Omental fat pad (tissue), 3 donors: ENCODE measurements at regions not wholly inside any gene's neighbourhood (a gene's known extent, or its start where the extent isn't known, plus 50 kb on each side); places are given as distances from the start of the nearest gene placed in this dataset.

Source experiments
- ATAC-seq: fragments of 150-250 bp; one replicate; pipeline ENCODE4 v1.9.1; 2016; ENCODE audit warnings: mild to moderate bottlenecking, moderate library complexity; ENCODE audit not compliant: low FRiP score
- DNase-seq: peaks from one replicate; pipeline ENCODE4 v3.0.0-alpha.2; 2019; ENCODE audit warnings: low spot score
- TF ChIP-seq, protein P1 (sequence below), 3 donors: fragments of 450-650 bp; IDR thresholded peaks; one replicate each; pipeline ENCODE4 v1.5.1; 2016 to 2017; ENCODE audit warnings: antibody characterized with exemption in 3 of 3, mild to moderate bottlenecking in 3 of 3, moderate library complexity in 2 of 3

DNA sequence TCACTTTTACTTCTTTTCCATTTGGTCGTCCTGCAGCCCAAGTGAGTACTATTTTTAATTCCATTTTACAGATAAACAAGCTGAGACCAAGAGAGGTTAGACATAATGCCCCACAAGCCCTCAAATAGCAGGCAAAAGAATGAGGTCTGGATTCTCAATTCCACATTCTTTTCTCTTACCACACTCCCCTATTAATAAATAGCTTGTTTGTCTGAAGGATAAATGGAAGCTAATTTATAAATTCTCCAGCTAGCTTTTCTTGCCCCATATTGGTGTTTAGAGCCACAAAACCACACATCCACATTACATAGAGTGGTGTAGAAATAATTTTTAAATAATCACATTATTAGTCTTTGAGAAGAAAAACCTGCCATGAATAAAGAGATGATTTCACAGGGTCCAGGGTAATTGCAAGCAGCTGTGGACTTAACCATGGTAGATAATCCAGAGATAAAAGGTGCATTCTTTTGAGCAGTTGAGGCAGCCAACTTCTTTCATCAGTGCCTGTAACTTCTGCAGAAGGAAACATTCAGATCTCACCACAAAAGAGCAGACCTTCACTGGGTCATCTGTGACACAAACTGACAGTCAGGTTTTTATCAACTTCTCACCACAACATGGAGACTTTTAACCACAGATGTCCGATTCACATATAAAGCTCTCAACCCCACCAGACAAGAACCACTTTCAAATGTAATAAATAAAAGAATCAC is 313.4 kb upstream of the STT3B start:
- ATAC-seq, result no peak
- TF ChIP-seq, protein P1, sequence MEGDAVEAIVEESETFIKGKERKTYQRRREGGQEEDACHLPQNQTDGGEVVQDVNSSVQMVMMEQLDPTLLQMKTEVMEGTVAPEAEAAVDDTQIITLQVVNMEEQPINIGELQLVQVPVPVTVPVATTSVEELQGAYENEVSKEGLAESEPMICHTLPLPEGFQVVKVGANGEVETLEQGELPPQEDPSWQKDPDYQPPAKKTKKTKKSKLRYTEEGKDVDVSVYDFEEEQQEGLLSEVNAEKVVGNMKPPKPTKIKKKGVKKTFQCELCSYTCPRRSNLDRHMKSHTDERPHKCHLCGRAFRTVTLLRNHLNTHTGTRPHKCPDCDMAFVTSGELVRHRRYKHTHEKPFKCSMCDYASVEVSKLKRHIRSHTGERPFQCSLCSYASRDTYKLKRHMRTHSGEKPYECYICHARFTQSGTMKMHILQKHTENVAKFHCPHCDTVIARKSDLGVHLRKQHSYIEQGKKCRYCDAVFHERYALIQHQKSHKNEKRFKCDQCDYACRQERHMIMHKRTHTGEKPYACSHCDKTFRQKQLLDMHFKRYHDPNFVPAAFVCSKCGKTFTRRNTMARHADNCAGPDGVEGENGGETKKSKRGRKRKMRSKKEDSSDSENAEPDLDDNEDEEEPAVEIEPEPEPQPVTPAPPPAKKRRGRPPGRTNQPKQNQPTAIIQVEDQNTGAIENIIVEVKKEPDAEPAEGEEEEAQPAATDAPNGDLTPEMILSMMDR (IDR thresholded peaks at IDR 0.05), result no peak
- DNase-seq, result no peak

DNA sequence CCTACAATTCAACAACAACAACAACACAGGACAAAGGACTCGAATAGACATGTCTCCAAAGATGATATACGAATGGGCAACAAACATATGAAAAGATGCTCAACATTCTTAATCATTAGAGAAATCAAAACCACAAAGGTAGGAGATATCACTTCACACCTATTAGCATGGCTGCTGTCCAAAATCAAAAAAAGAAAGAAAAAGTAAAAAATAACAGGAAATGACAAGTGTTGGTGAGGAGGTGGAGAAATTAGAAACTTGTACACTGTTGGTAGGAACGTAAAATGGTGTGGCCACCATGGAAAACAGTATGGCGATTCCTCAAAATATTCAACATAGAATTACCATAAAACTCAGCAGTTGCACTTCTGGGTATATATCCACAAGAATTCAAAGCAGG is 312.3 kb upstream of the STT3B start:
- TF ChIP-seq, protein P1 (IDR thresholded peaks at IDR 0.05), result no peak
- no peak for DNase-seq
- ATAC-seq, result no peak

DNA sequence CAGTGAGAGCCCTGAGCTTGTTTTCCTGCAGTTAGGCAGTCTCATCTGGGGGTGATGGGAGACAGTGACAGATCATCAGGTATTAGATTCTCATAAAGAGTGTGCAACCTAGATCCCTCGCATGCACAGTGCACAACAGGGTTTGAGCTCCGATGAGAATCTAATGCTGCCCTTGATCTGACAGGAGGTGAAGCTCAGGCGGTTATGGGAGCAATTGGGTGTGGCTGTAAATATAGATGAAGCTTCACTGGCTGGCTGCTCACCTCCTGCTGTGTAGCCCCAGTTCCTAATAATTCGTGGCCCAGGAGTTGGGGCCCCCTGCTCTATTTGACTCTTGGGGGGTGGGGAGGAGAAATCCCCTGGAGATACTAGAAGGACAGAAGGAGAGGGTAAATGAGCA is 309.4 kb upstream of the STT3B start:
- ATAC-seq, result no peak
- no peak for DNase-seq
- TF ChIP-seq, protein P1 (IDR thresholded peaks at IDR 0.05), result no peak

DNA sequence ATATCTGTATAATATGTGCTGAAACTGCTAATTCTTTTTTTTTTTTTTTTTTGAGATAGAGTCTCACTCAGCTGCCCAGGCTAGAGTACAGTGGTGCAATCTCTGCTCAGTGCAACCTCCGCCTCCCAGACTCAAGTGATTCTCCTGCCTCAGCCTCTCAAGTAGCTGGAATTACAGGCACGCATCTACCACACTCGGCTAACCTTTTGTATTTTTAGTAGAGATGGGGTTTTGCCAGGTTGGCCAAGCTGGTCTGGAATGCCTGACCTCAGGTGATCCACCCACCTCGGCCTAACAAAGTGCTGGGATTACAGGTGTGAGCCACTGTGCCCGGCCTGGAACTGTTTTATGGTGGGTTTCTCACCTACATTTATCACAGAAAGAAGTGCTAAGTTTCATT is 307.8 kb upstream of the STT3B start:
- TF ChIP-seq, protein P1 (IDR thresholded peaks at IDR 0.05), result no peak
- no peak for DNase-seq
- no peak for ATAC-seq

DNA sequence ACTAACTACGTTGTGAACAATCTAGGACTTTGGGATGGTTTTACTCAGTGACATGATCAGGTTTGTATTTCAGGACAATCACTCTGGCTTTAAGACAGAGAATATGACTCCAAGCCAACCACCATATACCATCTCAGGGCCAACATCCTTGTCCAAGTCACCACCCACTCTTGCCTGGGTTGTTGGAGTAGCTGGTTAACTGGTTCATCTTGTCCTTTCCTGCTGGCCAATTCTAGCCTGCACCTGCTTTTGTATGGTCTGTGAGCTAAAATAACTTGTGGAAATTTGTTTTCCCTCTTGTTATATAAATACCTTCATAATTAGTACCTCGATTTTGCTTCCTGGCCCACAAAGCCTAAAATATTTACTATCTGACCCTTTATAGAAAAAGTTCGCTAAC is 306.8 kb upstream of the STT3B start:
- ATAC-seq (no peak), DNase-seq (no peak)
- TF ChIP-seq, protein P1 (IDR thresholded peaks at IDR 0.05), result no peak

DNA sequence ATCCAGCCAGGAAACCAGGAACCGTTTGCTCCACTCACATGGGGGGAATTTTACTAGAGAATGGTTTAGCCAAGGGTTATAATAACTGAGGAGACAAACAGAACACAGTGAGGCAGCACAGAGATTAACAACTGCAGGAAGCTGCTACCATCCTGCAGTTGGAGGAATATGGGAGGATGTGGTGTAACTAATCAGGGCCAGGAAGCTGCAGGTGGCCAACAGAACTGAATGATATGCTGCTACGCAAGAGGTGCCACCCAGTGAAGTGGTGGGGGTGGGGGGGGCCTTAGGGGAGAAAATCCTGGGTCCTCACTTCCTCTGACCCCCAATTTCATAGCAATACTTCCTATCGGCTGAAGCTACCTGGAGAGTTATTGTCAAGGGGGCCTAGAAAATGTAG is 306.4 kb upstream of the STT3B start:
- DNase-seq (no peak), ATAC-seq (no peak)
- TF ChIP-seq, protein P1 (IDR thresholded peaks at IDR 0.05), result no peak

DNA sequence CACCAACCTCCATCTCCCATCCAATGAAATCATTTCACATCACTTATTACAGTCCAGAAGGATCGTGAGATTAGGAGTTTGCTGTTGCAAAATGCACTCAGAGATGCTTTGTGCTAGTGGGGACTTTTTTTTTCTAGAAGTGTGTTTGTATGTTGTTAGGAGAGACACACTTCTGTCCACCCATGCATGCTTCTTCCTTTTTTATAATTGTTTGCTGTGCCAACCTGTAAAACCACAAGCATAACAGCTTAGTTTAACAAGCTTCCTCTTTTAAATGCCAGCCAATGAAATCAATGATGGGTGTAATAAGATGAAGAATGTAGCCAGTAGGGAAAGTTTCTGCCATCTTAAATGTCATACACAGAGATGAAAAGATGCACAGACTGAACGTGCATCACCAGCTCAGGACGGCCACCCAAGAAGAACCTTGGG is 305.6 kb upstream of the STT3B start:
- TF ChIP-seq, protein P1 (IDR thresholded peaks at IDR 0.05), result no peak
- ATAC-seq, result no peak
- no peak for DNase-seq
